ENCODE measurements at regions not wholly inside any gene's neighbourhood (a gene's known extent, or its start where the extent isn't known, plus 50 kb on each side); places are given as distances from the start of the nearest gene placed in this dataset.

DNA sequence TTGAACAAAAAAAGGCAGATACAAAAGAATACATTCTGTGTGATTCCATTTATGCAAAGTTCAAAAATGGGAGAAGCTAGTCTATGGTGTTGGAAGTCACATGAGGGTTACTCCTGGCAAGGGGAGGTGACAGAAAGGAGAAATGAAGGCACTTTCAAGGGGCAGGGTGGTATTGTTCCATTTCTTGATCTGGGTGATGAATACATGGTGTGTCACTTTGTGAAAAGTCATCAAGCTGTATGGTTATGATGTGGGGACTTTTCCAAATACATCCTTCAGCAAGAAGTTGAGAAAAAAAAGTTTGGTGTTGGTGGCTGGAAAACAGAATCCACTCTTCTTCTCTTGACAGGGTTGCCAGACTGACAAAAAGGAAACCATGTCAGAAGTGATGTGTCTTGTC lies 60.6 kb upstream of the MDGA1 start:
- no peak for TF ChIP-seq FOXA1 (IDR thresholded peaks at IDR 0.05)
- no peak for TF ChIP-seq SUZ12 (IDR thresholded peaks at IDR 0.05)
- no peak for TF ChIP-seq ELF4 (IDR thresholded peaks at IDR 0.05)
- TF ChIP-seq FOXK2 (IDR thresholded peaks at IDR 0.05), result no peak
- no peak for TF ChIP-seq LEF1 (IDR thresholded peaks at IDR 0.05; ENCODE audit: borderline replicate concordance)
- TF ChIP-seq FOXM1 (IDR thresholded peaks at IDR 0.05; ENCODE audit: borderline replicate concordance), result no peak
- no peak for TF ChIP-seq SP1 (IDR thresholded peaks at IDR 0.05)
- no peak for TF ChIP-seq HDGF (IDR thresholded peaks at IDR 0.05; ENCODE audit: borderline replicate concordance)
- no peak for TF ChIP-seq BHLHE40 (IDR thresholded peaks at IDR 0.05; ENCODE audit: borderline replicate concordance)

Measured in HEK293T (cell line).